ENCODE measurements at regions not wholly inside any gene's neighbourhood (a gene's known extent, or its start where the extent isn't known, plus 50 kb on each side); places are given as distances from the start of the nearest gene placed in this dataset.

DNA sequence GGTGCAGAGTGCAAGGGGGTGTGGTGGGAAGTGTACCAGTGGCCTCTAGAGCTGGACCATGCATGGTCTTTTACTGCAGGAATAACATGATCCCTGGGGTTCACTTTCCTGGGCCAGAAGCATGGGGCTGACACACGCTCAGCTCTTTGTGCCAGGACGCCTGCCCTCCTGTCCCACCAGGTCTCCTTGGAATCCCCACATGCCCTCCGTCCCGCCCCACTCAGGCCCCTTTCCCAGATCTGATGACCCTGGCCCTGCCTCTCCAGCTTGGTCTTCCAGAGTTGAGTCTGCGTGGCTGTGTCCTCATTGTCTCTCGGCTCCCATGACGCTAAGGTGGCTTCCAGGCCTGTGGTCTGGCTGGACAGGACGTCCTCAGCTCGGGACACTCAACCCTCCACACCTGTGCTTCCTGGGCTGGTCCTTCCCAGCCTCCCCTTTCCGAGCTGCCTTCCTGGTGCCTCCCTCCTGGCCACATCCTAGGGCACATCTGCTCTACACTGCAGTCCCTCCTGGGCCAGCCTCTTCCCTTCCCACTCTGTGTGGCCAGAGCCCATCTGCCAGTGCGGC, 249.5 kb upstream of the SHH start:
- peaks cover 3% of the 10 kb centered on the region for H3K4me1 Mint-ChIP-seq (ENCODE audit: low read depth)
- CTCF ChIA-PET = interaction anchor here (0.6 kb wide), 1 partner anchor 219 kb away, joined by 5 read pairs; no protein-coding TSS in a partner anchor
- H3K4me3 Mint-ChIP-seq = no peak overlapping the region
- peaks cover 4% of the 10 kb centered on the region for H3K27me3 Mint-ChIP-seq (ENCODE audit: low read depth)
- DNase-seq = no peak
- peaks cover 7% of the 10 kb centered on the region for H3K9me3 Mint-ChIP-seq
- intact Hi-C loops (cut with micrococcal nuclease) = no loop called here
- H3K36me3 Mint-ChIP-seq (ENCODE audit: low read depth) = no peaks in the 10 kb centered on the region
- no peak overlapping the region for H3K27ac Mint-ChIP-seq

DNA sequence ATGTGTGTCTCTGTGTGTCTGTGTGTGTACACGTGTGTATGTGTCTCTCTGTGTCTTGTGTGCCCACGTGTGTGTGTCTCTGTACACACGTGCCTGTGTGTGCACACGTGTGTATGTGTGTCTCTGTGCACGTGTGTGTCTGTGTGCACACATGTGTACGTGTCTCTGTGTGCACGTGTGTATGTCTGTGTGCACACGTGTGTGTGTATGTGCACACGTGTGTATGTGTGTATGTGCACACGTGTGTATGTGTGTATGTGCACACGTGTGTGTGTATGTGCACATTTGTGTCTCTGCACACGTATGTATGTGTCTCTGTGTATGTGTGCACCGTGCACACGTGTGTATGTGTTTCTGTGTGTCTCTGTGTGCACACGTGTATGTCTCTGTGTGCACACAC, 248.7 kb upstream of the SHH start:
- DNase-seq = no peak
- Mint-ChIP-seq H3K27me3 (ENCODE audit: low read depth) (peaks cover 4% of the 10 kb centered on the region), H3K4me3 (no peak overlapping the region), H3K4me1 (ENCODE audit: low read depth) (peaks cover 3% of the 10 kb centered on the region), H3K36me3 (ENCODE audit: low read depth) (no peaks in the 10 kb centered on the region), H3K9me3 (peaks cover 7% of the 10 kb centered on the region), H3K27ac (no peak overlapping the region)
- intact Hi-C loops (cut with micrococcal nuclease) = no loop called here
- CTCF ChIA-PET = no interaction called here

DNA sequence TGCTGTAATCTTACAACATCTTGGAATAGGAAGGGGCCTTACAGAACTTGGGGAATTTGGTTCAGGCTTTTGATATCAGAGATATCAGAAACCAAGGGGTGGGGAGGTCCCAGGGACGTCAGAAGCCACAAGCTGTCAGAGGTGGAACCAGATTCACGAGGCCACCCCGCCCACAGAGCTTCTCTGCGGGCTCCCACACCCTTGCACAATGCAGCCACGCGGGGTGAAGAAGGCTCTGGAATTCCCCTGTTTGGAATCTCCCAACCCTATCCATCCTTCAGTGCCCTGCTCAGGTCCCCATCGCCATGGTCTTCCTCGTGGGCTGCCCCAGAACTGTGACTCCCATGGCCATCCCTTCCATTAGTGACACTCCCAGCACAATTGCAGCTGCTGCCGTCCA, 247.1 kb upstream of the SHH start:
- DNase-seq = no peak
- H3K27me3 Mint-ChIP-seq (ENCODE audit: low read depth) = peaks cover 2% of the 10 kb centered on the region
- H3K36me3 Mint-ChIP-seq (ENCODE audit: low read depth) = no peaks in the 10 kb centered on the region
- H3K27ac Mint-ChIP-seq = no peak overlapping the region
- intact Hi-C loops (cut with micrococcal nuclease) = no loop called here
- H3K4me1 Mint-ChIP-seq (ENCODE audit: low read depth) = no peaks in the 10 kb centered on the region
- no peak overlapping the region for H3K4me3 Mint-ChIP-seq
- CTCF ChIA-PET = no interaction called here
- peaks cover 7% of the 10 kb centered on the region for H3K9me3 Mint-ChIP-seq

DNA sequence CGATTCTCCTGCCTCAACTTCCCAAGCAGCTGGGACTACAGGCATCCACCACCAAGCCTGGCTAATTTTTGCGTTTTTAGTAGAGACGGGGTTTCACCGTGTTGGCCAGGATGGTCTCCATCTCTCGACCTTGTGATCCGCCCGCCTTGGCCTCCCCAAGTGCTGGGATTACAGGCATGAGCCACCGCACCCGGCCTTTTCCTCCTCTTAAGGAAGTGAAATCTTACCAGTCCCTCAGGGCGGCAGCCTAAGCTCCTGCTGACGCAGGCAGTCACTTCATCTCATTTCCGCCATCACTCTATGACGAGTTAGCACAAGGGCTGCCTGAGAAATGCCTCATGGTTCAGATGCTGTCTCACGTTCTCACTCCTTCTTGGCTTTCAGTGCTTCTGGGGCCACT, 246.0 kb upstream of the SHH start:
- no peak overlapping the region for H3K27ac Mint-ChIP-seq

DNA sequence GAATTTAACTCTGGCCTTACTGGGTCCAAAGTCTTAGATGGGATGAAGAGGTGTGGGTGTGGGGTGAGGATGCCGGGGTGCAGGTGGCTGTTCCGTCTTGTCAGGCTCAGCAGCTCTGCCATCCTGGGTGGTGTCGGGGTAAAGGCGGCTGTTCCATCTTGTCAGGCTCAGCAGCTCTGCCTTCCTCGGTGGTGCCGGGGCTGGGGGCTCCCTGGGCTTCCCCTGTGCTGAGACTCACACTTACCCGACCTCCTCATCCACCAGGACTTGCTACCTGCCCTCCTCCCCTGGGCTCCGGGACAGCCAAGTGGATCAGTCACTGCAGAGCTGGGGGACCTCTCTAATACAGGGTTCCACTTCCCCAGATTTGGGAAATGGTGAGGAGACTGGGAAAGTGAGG, 244.3 kb upstream of the SHH start:
- H3K27me3 Mint-ChIP-seq (ENCODE audit: low read depth) = peaks cover 2% of the 10 kb centered on the region
- no peak overlapping the region for H3K27ac Mint-ChIP-seq
- CTCF ChIA-PET = no interaction called here
- intact Hi-C loops (cut with micrococcal nuclease) = no loop called here
- peaks cover 7% of the 10 kb centered on the region for H3K9me3 Mint-ChIP-seq
- no peak for DNase-seq
- no peak overlapping the region for H3K4me3 Mint-ChIP-seq
- no peaks in the 10 kb centered on the region for H3K36me3 Mint-ChIP-seq (ENCODE audit: low read depth)
- no peaks in the 10 kb centered on the region for H3K4me1 Mint-ChIP-seq (ENCODE audit: low read depth)

More for the DNA sequence above, 246.0 kb upstream of the SHH start:
- CTCF ChIA-PET = no interaction called here
- no peaks in the 10 kb centered on the region for H3K36me3 Mint-ChIP-seq (ENCODE audit: low read depth)
- intact Hi-C loops (cut with micrococcal nuclease) = no loop called here
- no peak overlapping the region for H3K4me3 Mint-ChIP-seq
- no peak for DNase-seq
- peaks cover 2% of the 10 kb centered on the region for H3K27me3 Mint-ChIP-seq (ENCODE audit: low read depth)
- no peaks in the 10 kb centered on the region for H3K4me1 Mint-ChIP-seq (ENCODE audit: low read depth)
- H3K9me3 Mint-ChIP-seq = peaks cover 7% of the 10 kb centered on the region

DNA sequence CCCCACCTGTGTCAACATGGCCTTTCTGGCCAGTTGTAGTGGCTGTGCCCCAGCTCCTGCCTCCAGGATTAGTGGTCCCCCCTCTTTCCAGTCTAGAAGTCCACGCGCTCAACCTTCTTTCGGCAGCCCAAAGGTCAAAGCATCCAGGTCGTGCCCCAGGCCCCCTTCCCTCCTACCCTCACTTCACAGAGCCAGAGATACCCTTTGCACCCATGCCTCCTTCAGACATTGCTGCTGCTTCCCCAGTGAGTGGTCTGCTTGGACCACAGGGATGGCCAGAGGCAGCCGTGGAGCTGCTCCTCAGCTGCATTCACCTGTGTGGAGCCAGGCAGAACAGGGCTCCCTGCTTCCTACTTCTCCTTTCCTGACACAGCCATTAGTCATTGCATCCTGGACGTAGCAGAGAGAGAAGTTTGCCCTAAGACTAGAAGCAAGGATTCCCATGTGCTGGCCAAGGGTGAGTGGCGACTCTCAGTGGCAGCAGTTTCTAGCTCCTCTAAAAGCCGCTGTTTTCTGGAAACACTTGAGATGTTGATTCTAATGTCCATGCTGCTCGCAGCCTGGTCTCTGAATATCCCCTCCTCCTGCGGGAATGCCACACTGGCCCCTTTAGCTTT, 243.1 kb upstream of the SHH start:
- no peak overlapping the region for H3K4me3 Mint-ChIP-seq
- CTCF ChIA-PET = no interaction called here
- no peaks in the 10 kb centered on the region for H3K9me3 Mint-ChIP-seq
- no peaks in the 10 kb centered on the region for H3K36me3 Mint-ChIP-seq (ENCODE audit: low read depth)
- DNase-seq = no peak
- H3K4me1 Mint-ChIP-seq (ENCODE audit: low read depth) = no peaks in the 10 kb centered on the region
- intact Hi-C loops (cut with micrococcal nuclease) = no loop called here
- peaks cover 2% of the 10 kb centered on the region for H3K27me3 Mint-ChIP-seq (ENCODE audit: low read depth)
- no peak overlapping the region for H3K27ac Mint-ChIP-seq

DNA sequence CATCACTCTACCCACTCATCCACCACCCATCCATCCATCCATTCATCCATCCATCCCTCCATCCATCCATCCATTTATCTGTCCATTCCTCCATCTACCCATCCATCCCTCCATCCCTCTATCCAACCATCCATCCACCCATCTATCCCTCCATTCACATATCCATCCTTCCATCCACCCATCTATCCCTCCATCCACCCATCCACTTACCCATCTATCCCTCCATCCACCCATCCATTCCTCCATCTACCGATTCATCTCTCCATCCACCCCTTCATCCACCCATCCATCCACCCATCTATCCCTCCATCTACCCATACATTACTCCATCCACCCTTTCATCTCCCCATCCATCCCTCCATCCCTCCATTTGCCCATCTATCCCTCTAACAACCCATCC, 239.6 kb upstream of the SHH start:
- no peaks in the 10 kb centered on the region for H3K4me1 Mint-ChIP-seq (ENCODE audit: low read depth)
- no peak overlapping the region for H3K4me3 Mint-ChIP-seq
- intact Hi-C loops (cut with micrococcal nuclease) = no loop called here
- CTCF ChIA-PET = no interaction called here
- no peak for DNase-seq
- H3K36me3 Mint-ChIP-seq (ENCODE audit: low read depth) = no peaks in the 10 kb centered on the region
- peaks cover 4% of the 10 kb centered on the region for H3K9me3 Mint-ChIP-seq
- H3K27ac Mint-ChIP-seq = no peak overlapping the region
- H3K27me3 Mint-ChIP-seq (ENCODE audit: low read depth) = peaks cover 2% of the 10 kb centered on the region

DNA sequence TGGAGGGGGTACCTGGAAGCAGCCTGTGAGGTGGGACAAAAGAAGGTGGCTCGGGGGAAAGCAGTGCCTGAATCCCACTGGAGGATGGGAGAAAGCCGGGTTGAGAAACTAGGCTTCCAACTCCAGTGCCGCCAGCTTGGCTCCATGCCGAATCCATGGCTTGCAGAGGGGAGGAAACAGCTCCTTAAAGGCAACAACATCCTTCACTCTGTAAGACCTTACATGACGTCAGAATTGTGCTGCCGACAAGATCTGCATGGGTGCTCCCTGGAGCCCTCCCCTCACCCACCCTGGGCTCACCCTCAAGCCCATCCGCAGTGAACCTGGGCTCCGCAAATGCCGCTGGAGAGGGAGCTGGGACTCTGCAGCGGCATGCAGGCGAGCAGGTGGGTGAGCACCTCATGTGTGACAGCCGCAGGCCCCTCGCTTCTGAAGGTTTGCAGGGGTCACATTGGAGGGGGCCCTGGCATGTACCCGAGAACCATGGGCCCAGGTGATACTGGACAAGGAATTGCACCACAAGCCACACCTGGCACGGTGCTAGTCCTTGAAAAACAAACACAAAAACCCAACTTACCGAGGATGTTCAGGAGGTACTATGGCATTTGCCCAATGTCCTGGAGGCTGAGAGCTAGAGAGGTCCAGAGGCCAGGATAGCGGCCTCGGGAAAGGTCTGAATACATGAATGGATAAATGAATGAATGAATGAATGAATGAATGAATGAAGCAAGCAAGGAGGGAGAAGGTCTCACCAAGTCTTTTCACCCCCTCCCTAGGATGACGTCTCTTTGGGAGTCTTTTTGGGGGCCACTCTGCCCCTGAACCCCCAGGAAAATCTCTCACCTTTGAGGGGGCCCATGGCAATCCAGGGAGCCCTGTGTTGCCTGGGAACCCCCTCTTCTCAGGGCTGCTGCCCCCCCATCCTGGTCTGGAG, 238.6 kb upstream of the SHH start:
- intact Hi-C loops (cut with micrococcal nuclease) = no loop called here
- no peak for DNase-seq
- Mint-ChIP-seq H3K4me1 (ENCODE audit: low read depth) (no peaks in the 10 kb centered on the region), H3K36me3 (ENCODE audit: low read depth) (no peaks in the 10 kb centered on the region), H3K9me3 (peaks cover 6% of the 10 kb centered on the region), H3K27ac (no peak overlapping the region), H3K27me3 (ENCODE audit: low read depth) (peaks cover 2% of the 10 kb centered on the region), H3K4me3 (no peak overlapping the region)
- CTCF ChIA-PET = no interaction called here

DNA sequence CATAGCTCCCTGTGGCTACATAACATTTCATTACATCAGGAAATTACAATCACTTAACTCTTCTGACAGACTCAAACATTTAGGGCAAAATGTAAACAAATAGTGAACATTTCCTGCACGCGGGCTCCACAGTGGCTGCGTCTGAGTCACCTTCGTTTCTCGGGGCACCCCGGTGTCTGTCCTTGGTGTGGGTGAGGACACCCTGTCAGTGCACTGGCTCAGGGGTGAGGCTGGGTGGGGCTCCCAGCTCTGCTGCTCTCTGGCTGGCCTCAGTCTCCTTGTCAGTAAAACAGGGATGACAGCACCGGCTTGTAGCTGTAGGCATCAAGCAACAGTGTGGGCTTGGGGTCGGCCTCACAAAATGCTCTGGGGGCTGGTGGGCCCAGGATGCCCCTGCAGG, 237.1 kb upstream of the SHH start:
- H3K27me3 Mint-ChIP-seq (ENCODE audit: low read depth) = peaks cover 2% of the 10 kb centered on the region
- DNase-seq = peak; percentile 30
- intact Hi-C loops (cut with micrococcal nuclease) = no loop called here
- H3K9me3 Mint-ChIP-seq = peaks cover 6% of the 10 kb centered on the region
- CTCF ChIA-PET = no interaction called here
- H3K27ac Mint-ChIP-seq = no peak overlapping the region
- no peaks in the 10 kb centered on the region for H3K36me3 Mint-ChIP-seq (ENCODE audit: low read depth)
- no peaks in the 10 kb centered on the region for H3K4me1 Mint-ChIP-seq (ENCODE audit: low read depth)
- no peak overlapping the region for H3K4me3 Mint-ChIP-seq

DNA sequence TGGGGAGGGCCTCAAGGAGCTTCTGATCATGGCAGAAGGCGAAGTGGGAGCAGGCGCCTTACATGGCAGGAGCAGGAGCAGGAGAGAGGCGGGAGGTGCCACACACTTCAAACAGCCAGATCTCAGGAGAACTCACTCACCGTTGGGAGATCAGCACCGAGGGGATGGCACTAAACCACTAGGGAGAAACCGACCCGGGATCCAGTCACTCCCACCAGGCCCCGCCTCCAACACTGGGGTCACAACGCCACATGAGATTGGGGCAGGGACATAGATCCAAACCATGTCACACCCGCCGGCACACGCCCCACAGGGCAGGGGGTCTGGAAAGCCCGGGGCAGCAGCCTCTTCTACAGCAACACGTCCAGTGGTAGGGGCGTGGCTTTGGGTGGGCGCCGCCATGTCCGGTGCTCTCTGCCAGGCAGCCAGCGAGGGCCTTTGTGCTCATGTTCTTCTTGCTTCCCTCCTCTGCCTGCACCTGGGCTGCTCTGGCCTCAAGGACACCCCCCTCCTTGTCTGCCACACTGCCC, 233.8 kb upstream of the SHH start:
- H3K27me3 Mint-ChIP-seq (ENCODE audit: low read depth) = peaks cover 2% of the 10 kb centered on the region
- CTCF ChIA-PET = no interaction called here
- intact Hi-C loops (cut with micrococcal nuclease) = no loop called here
- H3K36me3 Mint-ChIP-seq (ENCODE audit: low read depth) = no peaks in the 10 kb centered on the region
- H3K27ac Mint-ChIP-seq = no peak overlapping the region
- peaks cover 6% of the 10 kb centered on the region for H3K9me3 Mint-ChIP-seq
- H3K4me1 Mint-ChIP-seq (ENCODE audit: low read depth) = no peaks in the 10 kb centered on the region
- no peak overlapping the region for H3K4me3 Mint-ChIP-seq
- DNase-seq = no peak

DNA sequence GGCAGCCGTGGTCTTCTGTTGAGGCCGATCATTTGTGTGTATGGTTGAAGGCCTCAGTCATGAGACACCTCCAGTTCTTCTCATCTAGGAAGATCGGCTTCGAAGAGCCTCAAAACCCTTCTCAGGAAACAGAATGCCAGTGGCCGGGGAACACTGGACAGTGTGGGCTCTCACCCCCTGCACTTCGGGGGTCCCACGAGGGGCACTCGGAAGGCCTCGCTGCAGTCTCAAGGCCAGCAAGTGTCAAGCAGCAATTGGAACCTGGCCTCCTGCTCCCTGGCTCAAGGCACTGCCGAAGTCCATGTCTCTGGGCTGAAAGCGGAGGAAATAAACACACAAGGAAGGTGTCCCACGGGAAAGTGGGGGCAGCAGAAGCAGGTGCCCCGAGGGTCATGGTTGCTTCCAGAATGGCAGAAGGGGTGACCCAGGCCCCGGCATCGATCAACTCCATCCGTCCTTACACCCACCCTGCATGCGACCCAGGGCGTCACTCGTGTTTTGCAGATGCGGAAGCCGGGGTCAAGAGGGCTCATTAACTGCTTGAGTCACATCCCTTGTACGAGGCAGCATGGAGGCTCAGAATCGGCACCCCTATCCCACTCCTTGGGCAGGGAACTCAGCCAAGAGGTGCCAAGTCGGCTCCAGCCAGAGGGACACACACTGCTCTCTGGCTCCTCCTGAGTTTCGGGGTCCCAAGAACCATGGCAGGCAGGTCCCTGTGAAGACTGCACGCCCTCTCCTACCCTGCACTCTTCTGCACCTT, 231.3 kb upstream of the SHH start:
- no peak for DNase-seq
- no peak overlapping the region for H3K27ac Mint-ChIP-seq
- peaks cover 6% of the 10 kb centered on the region for H3K9me3 Mint-ChIP-seq
- no peaks in the 10 kb centered on the region for H3K36me3 Mint-ChIP-seq (ENCODE audit: low read depth)
- no peaks in the 10 kb centered on the region for H3K4me1 Mint-ChIP-seq (ENCODE audit: low read depth)
- intact Hi-C loops (cut with micrococcal nuclease) = no loop called here
- no peak overlapping the region for H3K4me3 Mint-ChIP-seq
- peaks cover 2% of the 10 kb centered on the region for H3K27me3 Mint-ChIP-seq (ENCODE audit: low read depth)
- CTCF ChIA-PET = no interaction called here

DNA sequence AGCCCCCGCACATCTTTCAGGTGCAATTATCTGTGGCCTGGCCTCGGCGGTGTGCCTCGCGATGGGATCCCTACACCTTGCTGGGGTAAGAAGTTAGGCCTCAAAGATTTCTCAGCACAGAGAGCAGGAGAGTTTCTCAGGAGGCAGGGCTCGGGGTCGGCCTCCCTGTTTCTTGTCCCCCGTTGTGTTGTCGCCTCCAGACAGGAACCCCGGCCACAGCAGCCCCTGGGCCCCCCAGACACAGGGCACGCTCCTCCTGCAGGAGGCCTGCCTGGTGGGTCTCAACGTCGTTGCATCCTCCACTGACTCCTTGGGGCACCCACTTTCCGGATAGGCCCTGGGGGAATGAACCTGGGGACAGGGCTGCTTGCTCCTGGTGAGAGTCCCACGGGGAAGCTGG, 229.1 kb upstream of the SHH start:
- H3K4me3 Mint-ChIP-seq = no peak overlapping the region
- DNase-seq = no peak
- no peaks in the 10 kb centered on the region for H3K9me3 Mint-ChIP-seq
- H3K27ac Mint-ChIP-seq = no peak overlapping the region
- no peaks in the 10 kb centered on the region for H3K36me3 Mint-ChIP-seq (ENCODE audit: low read depth)
- intact Hi-C loops (cut with micrococcal nuclease) = no loop called here
- CTCF ChIA-PET = no interaction called here
- no peaks in the 10 kb centered on the region for H3K4me1 Mint-ChIP-seq (ENCODE audit: low read depth)
- H3K27me3 Mint-ChIP-seq (ENCODE audit: low read depth) = no peaks in the 10 kb centered on the region

All from activated naive CD4-positive, alpha-beta T cell treated with anti-CD3 and anti-CD28 coated beads for 36 hours (primary cell).